Endothelial cell of umbilical vein (primary cell): ENCODE measurements at regions not wholly inside any gene's neighbourhood (a gene's known extent, or its start where the extent isn't known, plus 50 kb on each side); places are given as distances from the start of the nearest gene placed in this dataset.
A peak's percentile ranks its signal among the peaks of the same experiment; 100 is the strongest.

Source experiments
- BruUV-seq: library from RNA; stranded (reverse); fragments of 400-500 nt; replicated peaks from 2 replicates; lab custom pipeline; 2021; lab: Mats Ljungman, UMichigan
- CTCF ChIA-PET: fragments of 300-600, 350-600 bp; sonication (Branson Sonifier 250); formaldehyde crosslinking; loops from one replicate; lab custom pipeline; 2021; ENCODE audit warnings: antibody characterized with exemption, inconsistent platforms; lab: Charles Lee
- POLR2A ChIA-PET: fragments of 300-600, 350-600 bp; sonication (Branson Sonifier 250); formaldehyde crosslinking; loops from one replicate; lab custom pipeline; 2021; ENCODE audit warnings: antibody characterized with exemption, inconsistent platforms; lab: Charles Lee
- DNase-seq: peaks from one replicate; pipeline ENCODE4 v3.0.0-alpha.2; 2011; ENCODE audit warnings: low read depth, low spot score
- FAIRE-seq: peaks from 2 replicates; lab custom pipeline; 2011; peaks lifted over from hg19 to GRCh38; lab: Jason Lieb, UNC
- H2AFZ ChIP-seq: 2 replicates; pipeline ENCODE4 v1.6.0; 2012; ENCODE audit warnings: low read depth, low read length, control low read depth, inconsistent platforms
- H3K27ac ChIP-seq: 2 replicates; pipeline ENCODE4 v1.5.1; 2011; ENCODE audit warnings: low read depth, mild to moderate bottlenecking, control low read depth, low read length, moderate library complexity; ENCODE audit not compliant: insufficient read depth
- H3K27me3 ChIP-seq, 2 experiments: 2 replicates each; pipeline versions ENCODE4 v1.6.0 to v1.6.1; 2011; ENCODE audit warnings: low read length in 2 of 2, mixed read lengths in 1 of 2; ENCODE audit not compliant: control insufficient read depth in 2 of 2, insufficient read depth in 2 of 2
- H3K36me3 ChIP-seq, 2 experiments: 2 replicates in 1 of 2; 3 replicates in 1 of 2; pipeline ENCODE4 v1.5.1; 2011; ENCODE audit warnings: low read length in 2 of 2, mild to moderate bottlenecking in 1 of 2, moderate library complexity in 1 of 2; ENCODE audit not compliant: control insufficient read depth in 2 of 2, insufficient read depth in 2 of 2; ENCODE audit errors: extremely low read depth in 1 of 2
- H3K4me1 ChIP-seq: 3 replicates; pipeline ENCODE4 v1.5.1; 2011; ENCODE audit warnings: mild to moderate bottlenecking, low read length; ENCODE audit not compliant: control insufficient read depth, insufficient read depth; ENCODE audit errors: extremely low read depth
- H3K4me2 ChIP-seq: 2 replicates; pipeline ENCODE4 v1.6.1; 2011; ENCODE audit warnings: low read length, control low read depth, mixed read lengths; ENCODE audit not compliant: insufficient read depth
- H3K4me3 ChIP-seq, 3 experiments: fragments of 200-600 bp in 1 of 3; sonication (generic), shearing (Covaris generic) in 1 of 3; replicated peaks in 1 of 3; 2 replicates each; pipeline ENCODE4 v1.5.1; 2011 to 2016; ENCODE audit warnings: control low read depth in 3 of 3, low read length in 3 of 3, mild to moderate bottlenecking in 2 of 3, inconsistent platforms in 1 of 3, low read depth in 1 of 3, moderate library complexity in 1 of 3; ENCODE audit not compliant: insufficient read depth in 1 of 3
- H3K79me2 ChIP-seq: 2 replicates; pipeline ENCODE4 v1.6.0; 2012; ENCODE audit warnings: low read length, inconsistent platforms; ENCODE audit not compliant: control insufficient read depth, insufficient read depth
- H3K9ac ChIP-seq: replicated peaks from 2 replicates; pipeline ENCODE3; 2011; ENCODE audit warnings: low read length, control low read depth; ENCODE audit not compliant: insufficient read depth; ENCODE audit errors: extremely low read depth
- H3K9me1 ChIP-seq: replicated peaks from 3 replicates; pipeline ENCODE4 v1.6.0; 2011; ENCODE audit warnings: mild to moderate bottlenecking, low read length; ENCODE audit not compliant: control insufficient read depth, insufficient read depth; ENCODE audit errors: extremely low read depth
- H3K9me3 ChIP-seq: replicated peaks from 2 replicates; pipeline ENCODE4 v1.5.1; 2012; ENCODE audit warnings: low read length, inconsistent platforms; ENCODE audit not compliant: control insufficient read depth, insufficient read depth
- H4K20me1 ChIP-seq: replicated peaks from 2 replicates; pipeline ENCODE3; 2011; ENCODE audit warnings: mild to moderate bottlenecking, low read length; ENCODE audit not compliant: control insufficient read depth, insufficient read depth; ENCODE audit errors: extremely low read depth
- EZH2 ChIP-seq: IDR thresholded peaks from 2 replicates; pipeline ENCODE4 v1.6.1; 2012; ENCODE audit warnings: borderline replicate concordance, low read depth, mild to moderate bottlenecking, moderate library complexity, low read length, inconsistent platforms; ENCODE audit not compliant: severe bottlenecking
- FOS ChIP-seq: IDR thresholded peaks from 2 replicates; pipeline ENCODE4 v1.6.1; 2011; ENCODE audit warnings: mild to moderate bottlenecking, low read length, moderate library complexity, borderline replicate concordance; ENCODE audit not compliant: insufficient read depth
- GATA2 ChIP-seq: IDR thresholded peaks from 2 replicates; pipeline ENCODE4 v1.7.0; 2011; ENCODE audit warnings: low read depth, mild to moderate bottlenecking, moderate library complexity, mixed read lengths, low read length; ENCODE audit not compliant: insufficient read length, insufficient read depth
- JUN ChIP-seq: IDR thresholded peaks from 2 replicates; pipeline ENCODE4 v1.6.1; 2011; ENCODE audit warnings: borderline replicate concordance, low read depth; ENCODE audit not compliant: insufficient read length, insufficient read depth
- MAX ChIP-seq: IDR thresholded peaks from 2 replicates; pipeline ENCODE4 v1.6.1; 2011; ENCODE audit not compliant: insufficient read depth, insufficient read length
- MYC ChIP-seq: IDR thresholded peaks from one replicate; pipeline ENCODE4 v1.6.1; 2011; ENCODE audit warnings: mild to moderate bottlenecking, low read depth, low read length
- POLR2A ChIP-seq: IDR thresholded peaks from 2 replicates; pipeline ENCODE4 v1.6.1; 2012; ENCODE audit warnings: low read depth, mild to moderate bottlenecking, control low read depth, low read length
- POLR2AphosphoS5 ChIP-seq: IDR thresholded peaks from 2 replicates; pipeline ENCODE4 v1.6.1; 2012; ENCODE audit warnings: low read depth, mild to moderate bottlenecking, control low read depth, low read length, moderate library complexity; ENCODE audit not compliant: insufficient read depth
- dilution Hi-C: fragments of 300-500 bp; cut with MboI; formaldehyde crosslinking; loops from one replicate; pipeline ENCODE4 v1.15.0; 2019; ENCODE audit warnings: low sequenced_read_pairs; ENCODE audit not compliant: extremely low pct_ligation_motif_present
- intact Hi-C: fragments of 100-400 bp; cut with micrococcal nuclease; formaldehyde crosslinking; loops from one replicate; pipeline ENCODE4 v1.10.0; 2022

- ChIA-PET POLR2A (no interaction called here), CTCF (interaction anchor here (0.8 to 2.2 kb wide), 9 partner anchors 9 to 264 kb away, joined by 3 to 13 read pairs (median 4); no protein-coding TSS in a partner anchor)
- Histone ChIP-seq H4K20me1 (no peaks in the 10 kb centered on the region), H3K9ac (peak overlapping the region; percentile 38), H3K27ac (peak overlapping the region; percentile 73), H3K27me3 (no peaks in the 10 kb centered on the region), H3K4me3 (no peak overlapping the region), H3K36me3 (no peaks in the 10 kb centered on the region), H3K79me2 (no peaks in the 10 kb centered on the region), H3K9me3 (no peaks in the 10 kb centered on the region), H3K9me1 (no peaks in the 10 kb centered on the region), H2AFZ (no peak overlapping the region), H3K4me1 (peaks cover 22% of the 10 kb centered on the region), H3K4me2 (peak overlapping the region; percentile 64)
- no peak for TF ChIP-seq POLR2AphosphoS5
- TF ChIP-seq POLR2A = no peak
- dilution Hi-C loops (no loop called here), intact Hi-C loops (loop anchor here (1.0 to 2.0 kb wide), 3 partner anchors 47 to 184 kb away; no protein-coding TSS in a partner anchor)
- TSS peak; percentile 52 for BruUV-seq
- FAIRE-seq = no peak
- peak; percentile 72 for DNase-seq
Observed at GRCh38 chr21:16241016-16241415, 511.2 kb downstream of the USP25 start.

GRCh38 chr21:16241479-16241963 lies 511.7 kb downstream of the USP25 start:
- BruUV-seq = no TSS peak

More at GRCh38 chr21:16241479-16241963, 511.7 kb downstream of the USP25 start:
- Histone ChIP-seq H4K20me1 (no peaks in the 10 kb centered on the region), H3K4me2 (peak overlapping the region; percentile 64), H3K79me2 (no peaks in the 10 kb centered on the region), H3K9ac (peak overlapping the region; percentile 65), H3K4me1 (peaks cover 22% of the 10 kb centered on the region), H3K27ac (peak overlapping the region; percentile 73), H3K4me3 (peak overlapping the region in 1 of 3 experiments; percentile 38), H3K9me1 (no peaks in the 10 kb centered on the region), H3K36me3 (no peaks in the 10 kb centered on the region), H3K9me3 (no peaks in the 10 kb centered on the region), H3K27me3 (no peaks in the 10 kb centered on the region), H2AFZ (peak overlapping the region; percentile 71)
- POLR2A ChIA-PET = no interaction called here
- TF ChIP-seq POLR2A (peak; percentile 44), GATA2 (peak; percentile 75), FOS (no peak), MAX (no peak), JUN (peak; percentile 40), MYC (no peak), POLR2AphosphoS5 (peak; percentile 24), EZH2 (no peak)
- intact Hi-C loops = loop anchor here (1.0 to 2.0 kb wide), 3 partner anchors 47 to 183 kb away; no protein-coding TSS in a partner anchor
- FAIRE-seq = peak; percentile 72
- dilution Hi-C loops = no loop called here
- CTCF ChIA-PET = interaction anchor here (0.6 to 2.2 kb wide), 10 partner anchors 9 to 265 kb away, joined by 3 to 13 read pairs (median 4); no protein-coding TSS in a partner anchor
- DNase-seq = peak; percentile 98
